WERI-Rb-1 (cell line): ENCODE measurements at regions not wholly inside any gene's neighbourhood (a gene's known extent, or its start where the extent isn't known, plus 50 kb on each side); places are given as distances from the start of the nearest gene placed in this dataset.

ENCODE experiments used
- DNase-seq: peaks from one replicate; pipeline ENCODE4 v3.0.0-alpha.2; 2020
- H3K27ac ChIP-seq: fragments of 250-450 bp; sonication (Bioruptor Pico); 2 replicates; pipeline ENCODE4 v1.5.1; 2020; ENCODE audit warnings: mild to moderate bottlenecking, moderate library complexity
- H3K27me3 ChIP-seq: fragments of 250-450 bp; sonication (Bioruptor Pico); 2 replicates; pipeline ENCODE4 v1.5.1; 2021; ENCODE audit warnings: mild to moderate bottlenecking, low read depth, moderate library complexity; ENCODE audit not compliant: insufficient read depth, severe bottlenecking
- H3K36me3 ChIP-seq: fragments of 250-450 bp; sonication (Bioruptor Pico); 2 replicates; pipeline ENCODE4 v1.5.1; 2020; ENCODE audit warnings: mild to moderate bottlenecking, moderate library complexity
- H3K4me3 ChIP-seq: 2 replicates; pipeline ENCODE4 v1.5.1; 2011; ENCODE audit warnings: low read depth, mild to moderate bottlenecking, control low read depth, low read length
- H3K9me3 ChIP-seq: fragments of 250-450 bp; sonication (Bioruptor Pico); 2 replicates; pipeline ENCODE4 v1.5.1; 2021; ENCODE audit warnings: mild to moderate bottlenecking, moderate library complexity; ENCODE audit not compliant: severe bottlenecking
- TF ChIP-seq, protein P1 (sequence below): IDR thresholded peaks from 2 replicates; pipeline ENCODE4 v1.5.1; 2011; ENCODE audit warnings: low read depth, mild to moderate bottlenecking, control low read depth, inconsistent platforms, low read length

DNA sequence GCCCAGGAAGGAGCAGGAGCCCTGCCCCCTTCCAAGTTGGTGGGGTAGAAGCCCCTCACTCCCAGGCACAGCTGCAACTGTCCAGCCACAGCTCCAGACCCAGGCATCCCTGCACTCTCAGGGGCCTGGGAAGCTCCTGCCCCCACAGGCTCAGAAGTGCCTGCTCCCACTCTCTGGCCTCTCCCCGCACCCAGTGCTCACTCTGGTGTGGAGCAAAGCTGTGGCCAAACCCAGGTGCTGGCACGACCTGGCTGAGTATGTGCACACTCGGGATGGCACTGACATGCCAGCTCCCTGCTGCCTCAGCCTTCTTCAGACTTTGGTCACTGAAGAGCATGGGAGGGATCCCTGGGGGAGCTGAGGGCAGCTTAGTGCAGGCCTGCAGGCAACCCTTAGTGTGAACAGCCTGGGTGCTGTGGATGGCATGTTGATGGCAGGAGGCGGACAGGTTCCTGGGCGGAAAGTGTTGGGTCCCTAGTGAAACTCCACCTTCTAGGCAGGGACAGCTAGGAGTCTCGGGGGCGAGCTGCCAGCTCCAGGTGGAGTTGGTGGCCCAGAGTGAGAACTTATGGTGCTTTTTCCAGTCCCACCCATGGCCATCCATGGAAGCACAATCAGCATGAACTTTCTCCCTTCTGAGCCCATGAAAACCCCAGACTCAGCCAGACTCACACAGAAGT lies 489.2 kb upstream of the ROBO2 start:
- Histone ChIP-seq H3K4me3 (no peak overlapping the region), H3K36me3 (no peaks in the 10 kb centered on the region), H3K27ac (no peak overlapping the region), H3K27me3 (no peaks in the 10 kb centered on the region), H3K9me3 (no peaks in the 10 kb centered on the region)
- no peak for DNase-seq
- TF ChIP-seq, protein P1, sequence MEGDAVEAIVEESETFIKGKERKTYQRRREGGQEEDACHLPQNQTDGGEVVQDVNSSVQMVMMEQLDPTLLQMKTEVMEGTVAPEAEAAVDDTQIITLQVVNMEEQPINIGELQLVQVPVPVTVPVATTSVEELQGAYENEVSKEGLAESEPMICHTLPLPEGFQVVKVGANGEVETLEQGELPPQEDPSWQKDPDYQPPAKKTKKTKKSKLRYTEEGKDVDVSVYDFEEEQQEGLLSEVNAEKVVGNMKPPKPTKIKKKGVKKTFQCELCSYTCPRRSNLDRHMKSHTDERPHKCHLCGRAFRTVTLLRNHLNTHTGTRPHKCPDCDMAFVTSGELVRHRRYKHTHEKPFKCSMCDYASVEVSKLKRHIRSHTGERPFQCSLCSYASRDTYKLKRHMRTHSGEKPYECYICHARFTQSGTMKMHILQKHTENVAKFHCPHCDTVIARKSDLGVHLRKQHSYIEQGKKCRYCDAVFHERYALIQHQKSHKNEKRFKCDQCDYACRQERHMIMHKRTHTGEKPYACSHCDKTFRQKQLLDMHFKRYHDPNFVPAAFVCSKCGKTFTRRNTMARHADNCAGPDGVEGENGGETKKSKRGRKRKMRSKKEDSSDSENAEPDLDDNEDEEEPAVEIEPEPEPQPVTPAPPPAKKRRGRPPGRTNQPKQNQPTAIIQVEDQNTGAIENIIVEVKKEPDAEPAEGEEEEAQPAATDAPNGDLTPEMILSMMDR = no peak

DNA sequence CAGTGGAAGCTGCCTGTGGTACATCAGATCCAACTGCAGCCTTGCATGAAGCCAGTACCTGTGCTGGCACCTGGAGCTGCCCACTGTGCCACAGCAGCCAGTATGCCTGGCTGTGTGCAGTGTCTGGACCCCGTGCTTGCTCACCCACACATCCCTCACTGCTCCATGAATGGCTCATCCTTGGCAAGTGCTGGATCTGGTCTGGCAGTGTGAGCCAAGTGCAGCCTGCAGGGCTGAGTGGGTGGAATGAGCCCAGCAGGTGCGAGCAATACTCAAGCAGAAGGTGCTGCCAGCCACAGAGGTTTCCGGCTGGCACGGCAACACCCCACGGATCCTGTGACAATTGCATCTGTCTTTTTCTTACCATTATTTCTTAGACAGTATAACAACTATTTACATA lies 488.2 kb upstream of the ROBO2 start:
- no peaks in the 10 kb centered on the region for H3K36me3 ChIP-seq
- no peak overlapping the region for H3K4me3 ChIP-seq
- no peak for DNase-seq
- H3K27me3 ChIP-seq = no peaks in the 10 kb centered on the region
- TF ChIP-seq, protein P1 = no peak
- no peak overlapping the region for H3K27ac ChIP-seq
- no peaks in the 10 kb centered on the region for H3K9me3 ChIP-seq

DNA sequence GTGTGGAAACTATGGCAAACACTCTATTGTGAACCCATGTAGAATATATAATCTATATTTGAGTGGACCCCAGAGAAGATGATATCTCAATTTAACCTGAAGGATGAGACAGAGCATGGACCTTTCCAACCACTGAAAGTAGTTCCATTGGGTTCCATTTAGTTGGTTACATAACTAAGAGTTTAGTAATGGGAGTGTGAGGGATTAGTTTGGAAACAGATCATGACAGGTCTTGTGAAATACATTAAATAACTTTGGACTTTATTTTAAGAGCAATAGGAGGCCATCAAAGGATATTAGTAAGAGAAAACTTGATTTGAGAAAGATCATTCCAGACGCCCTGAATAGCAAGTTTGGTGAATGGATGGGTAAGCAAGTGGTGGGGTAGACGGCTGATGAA lies 487.2 kb upstream of the ROBO2 start:
- TF ChIP-seq, protein P1 = no peak
- no peak overlapping the region for H3K27ac ChIP-seq
- no peaks in the 10 kb centered on the region for H3K36me3 ChIP-seq
- H3K4me3 ChIP-seq = no peak overlapping the region
- H3K9me3 ChIP-seq = no peaks in the 10 kb centered on the region
- DNase-seq = no peak
- H3K27me3 ChIP-seq = no peaks in the 10 kb centered on the region

DNA sequence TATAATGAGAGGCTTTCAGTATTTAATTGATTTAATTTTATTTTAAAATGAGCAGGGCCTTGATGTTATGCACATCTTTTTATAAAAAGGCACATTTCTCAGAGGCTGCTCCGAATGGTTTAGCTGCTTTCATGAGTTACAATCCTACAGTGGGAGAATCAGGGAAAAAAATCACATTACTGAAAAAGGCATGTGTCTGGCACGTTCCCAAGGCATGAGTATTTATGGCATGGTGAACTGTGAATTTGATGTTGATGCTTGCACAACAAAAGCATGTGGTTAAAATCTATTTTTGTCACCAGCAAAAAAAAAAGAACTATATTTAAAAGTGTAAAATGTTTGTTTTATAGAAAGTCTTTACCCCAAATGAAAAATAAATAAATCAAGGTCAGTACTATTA lies 485.2 kb upstream of the ROBO2 start:
- no peaks in the 10 kb centered on the region for H3K36me3 ChIP-seq
- no peak overlapping the region for H3K27ac ChIP-seq
- H3K27me3 ChIP-seq = no peaks in the 10 kb centered on the region
- no peak for DNase-seq
- H3K4me3 ChIP-seq = no peak overlapping the region
- no peaks in the 10 kb centered on the region for H3K9me3 ChIP-seq
- TF ChIP-seq, protein P1 = no peak

DNA sequence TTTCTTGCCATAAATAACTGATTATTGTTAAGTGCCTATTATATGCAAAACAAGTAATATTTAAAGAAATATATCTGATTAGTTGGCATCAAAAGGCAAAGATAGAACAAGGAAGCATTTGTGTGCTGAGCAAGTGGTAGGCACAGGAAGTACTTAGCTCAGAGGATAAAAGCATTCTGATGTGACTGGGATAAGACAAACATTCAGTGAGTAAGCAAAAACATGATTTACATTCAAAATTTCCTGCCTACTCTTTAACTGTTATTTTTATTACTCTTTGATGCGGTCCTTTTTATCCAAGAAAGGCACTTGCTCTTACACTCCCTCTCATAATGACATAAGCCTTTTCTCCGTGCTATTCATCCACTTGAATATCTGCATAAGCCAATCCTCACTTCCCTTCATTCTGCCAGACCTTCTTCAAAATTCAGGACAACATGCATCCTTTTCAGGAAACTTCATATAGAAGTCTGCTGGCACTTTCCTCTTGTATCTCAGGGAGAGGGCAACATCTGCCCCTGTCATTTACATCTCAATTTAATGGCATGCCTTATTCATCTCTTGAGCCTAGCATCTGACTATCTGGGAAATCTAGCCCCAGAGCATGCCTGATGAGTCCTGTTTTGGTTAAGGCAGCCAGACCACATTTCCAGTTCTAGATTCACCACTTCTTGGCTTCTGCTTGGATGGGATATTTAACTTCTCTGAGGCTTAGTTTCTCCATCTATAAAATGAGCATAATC lies 478.2 kb upstream of the ROBO2 start:
- no peaks in the 10 kb centered on the region for H3K9me3 ChIP-seq
- TF ChIP-seq, protein P1 = no peak
- H3K27me3 ChIP-seq = no peaks in the 10 kb centered on the region
- DNase-seq = no peak
- H3K27ac ChIP-seq = no peak overlapping the region
- H3K36me3 ChIP-seq = no peaks in the 10 kb centered on the region
- no peak overlapping the region for H3K4me3 ChIP-seq
